K562 (cell line): ENCODE measurements at regions not wholly inside any gene's neighbourhood (a gene's known extent, or its start where the extent isn't known, plus 50 kb on each side); places are given as distances from the start of the nearest gene placed in this dataset.
A peak's percentile ranks its signal among the peaks of the same experiment; 100 is the strongest.

ENCODE experiments used
- ATAC-seq: fragments of 200-7000 bp; cut with Tn5 transposase; 3 replicates; pipeline ENCODE4 v1.9.1; 2020; ENCODE audit warnings: moderate library complexity
- BruUV-seq: library from RNA; stranded (reverse); fragments of 400-500 nt; replicated peaks from 2 replicates; lab custom pipeline; 2021; lab: Mats Ljungman, UMichigan
- CTCF ChIA-PET: fragments of 300-600 bp; formaldehyde crosslinking; extraction: SDS; loops from one replicate; lab custom pipeline; 2021; ENCODE audit warnings: low intra/inter-chr PET ratio; lab: Yijun Ruan, JAX
- POLR2A ChIA-PET: fragments of 300-600, 350-650 bp; sonication (Branson Sonifier 250); formaldehyde crosslinking; extraction: SDS; loops from one replicate; lab custom pipeline; 2021; ENCODE audit warnings: antibody characterized with exemption, inconsistent platforms; lab: Yijun Ruan, JAX
- DNase-seq, 4 experiments: peaks; one replicate each; pipeline versions ENCODE4 v3.0.0 to v3.0.0-alpha.2; 2011 to 2018; ENCODE audit warnings: low spot score in 3 of 4, mixed read lengths in 3 of 4; ENCODE audit errors: extremely low read depth in 1 of 4
- FAIRE-seq: peaks from 2 replicates; lab custom pipeline; 2011; peaks lifted over from hg19 to GRCh38; lab: Jason Lieb, UNC
- H2AFZ ChIP-seq: 2 replicates; pipeline ENCODE4 v1.6.0; 2011; ENCODE audit warnings: low read depth, low read length, control low read depth, inconsistent platforms
- H3K27ac ChIP-seq: fragments of 200-600 bp; 3 replicates; pipeline ENCODE4 v1.8.0; 2011; ENCODE audit warnings: low read depth, mild to moderate bottlenecking, control low read depth, inconsistent platforms, low read length, moderate library complexity, mixed read lengths; ENCODE audit errors: extremely low read depth
- H3K27me3 ChIP-seq, 2 experiments: fragments of 300-600 bp in 1 of 2; 2 replicates in 1 of 2; 3 replicates in 1 of 2; pipeline versions ENCODE4 v1.6.0 to v1.8.0; 2011; ENCODE audit warnings: inconsistent platforms in 2 of 2, low read length in 2 of 2, mild to moderate bottlenecking in 1 of 2, mixed read lengths in 1 of 2, moderate library complexity in 1 of 2; ENCODE audit not compliant: control insufficient read depth in 2 of 2, insufficient read depth in 2 of 2
- H3K36me3 ChIP-seq: fragments of 300-600 bp; 3 replicates; pipeline ENCODE4 v1.8.0; 2011; ENCODE audit warnings: mild to moderate bottlenecking, low read length, inconsistent platforms; ENCODE audit not compliant: control insufficient read depth, insufficient read depth
- H3K4me1 ChIP-seq, 2 experiments: fragments of 200-600 bp in 1 of 2; replicated peaks in 1 of 2; 2 replicates in 1 of 2; 3 replicates in 1 of 2; pipeline versions ENCODE4 v1.5.1 to v1.8.0; 2011; ENCODE audit warnings: inconsistent platforms in 2 of 2, low read length in 2 of 2, mild to moderate bottlenecking in 1 of 2, mixed read lengths in 1 of 2, moderate library complexity in 1 of 2; ENCODE audit not compliant: control insufficient read depth in 2 of 2, insufficient read depth in 2 of 2
- H3K4me2 ChIP-seq: 2 replicates; pipeline ENCODE4 v1.6.1; 2011; ENCODE audit warnings: low read length, control low read depth, inconsistent platforms, mixed read lengths; ENCODE audit not compliant: insufficient read depth
- H3K4me3 ChIP-seq: fragments of 200-600 bp; sonication (generic), shearing (Covaris generic); 2 replicates; pipeline ENCODE4 v1.5.1; 2016; ENCODE audit warnings: control low read depth, inconsistent platforms
- H3K79me2 ChIP-seq: fragments of 200-600 bp; 3 replicates; pipeline ENCODE4 v1.8.0; 2011; ENCODE audit warnings: low read length, inconsistent platforms; ENCODE audit not compliant: control insufficient read depth, insufficient read depth
- H3K9ac ChIP-seq, 2 experiments: 2 replicates each; pipeline versions ENCODE4 v1.6.0 to v1.6.1; 2011; ENCODE audit warnings: low read depth in 2 of 2, low read length in 2 of 2, control low read depth in 1 of 2, inconsistent platforms in 1 of 2, mild to moderate bottlenecking in 1 of 2, mixed read lengths in 1 of 2; ENCODE audit not compliant: insufficient read depth in 1 of 2
- H3K9me1 ChIP-seq: one replicate; pipeline ENCODE4 v1.6.0; 2011; ENCODE audit warnings: inconsistent platforms, mild to moderate bottlenecking, low read length, moderate library complexity; ENCODE audit not compliant: control insufficient read depth, insufficient read depth
- H3K9me3 ChIP-seq: replicated peaks from 2 replicates; pipeline ENCODE4 v1.5.1; 2011; ENCODE audit warnings: low read depth, low read length, inconsistent platforms; ENCODE audit not compliant: control insufficient read depth, insufficient read depth
- H4K20me1 ChIP-seq: replicated peaks from 2 replicates; pipeline ENCODE4 v1.6.1; 2011; ENCODE audit warnings: low read length, inconsistent platforms, mixed read lengths; ENCODE audit not compliant: control insufficient read depth, insufficient read depth
- HBP1 ChIP-seq: fragments of 450-650 bp; formaldehyde crosslinking; IDR thresholded peaks from 2 replicates; pipeline ENCODE4 v1.4.0; 2022; ENCODE audit warnings: missing genetic modification characterization
- NKRF ChIP-seq: fragments of 450-650 bp; IDR thresholded peaks from 2 replicates; pipeline ENCODE4 v1.6.1; 2016; ENCODE audit warnings: borderline replicate concordance
- OTX1 ChIP-seq: fragments of 450-650 bp; formaldehyde crosslinking; IDR thresholded peaks from 2 replicates; pipeline ENCODE4 v1.4.0; 2022; ENCODE audit warnings: mild to moderate bottlenecking
- PHB2 ChIP-seq: fragments of 450-650 bp; IDR thresholded peaks from 2 replicates; pipeline ENCODE4 v1.6.1; 2017; ENCODE audit warnings: low read depth
- TARDBP ChIP-seq: fragments of 450-650 bp; IDR thresholded peaks from 2 replicates; pipeline ENCODE4 v1.6.1; 2016
- ZC3H8 ChIP-seq: fragments of 450-650 bp; IDR thresholded peaks from 2 replicates; pipeline ENCODE4 v1.6.1; 2017
- WGBS: fragments of 100-300 bp; shearing (Covaris generic); methylation state at CpG from one replicate; pipeline ENCODE4 v1.1.6; 2016; ENCODE audit warnings: low coverage, mixed read lengths; ENCODE audit not compliant: insufficient coverage; ENCODE audit errors: missing lambda C conversion rate; 5-methylcytosine and 5-hydroxymethylcytosine counted together
- in situ Hi-C: fragments of 300-500 bp; cut with MboI; formaldehyde crosslinking; loops from 4 replicates; pipeline ENCODE4 v1.15.0; 2018; ENCODE audit warnings: inconsistent platforms, mixed read lengths
- intact Hi-C: fragments of 100-400 bp; cut with micrococcal nuclease; formaldehyde crosslinking; loops from 2 replicates; pipeline ENCODE4 v1.14.2; 2022

DNA sequence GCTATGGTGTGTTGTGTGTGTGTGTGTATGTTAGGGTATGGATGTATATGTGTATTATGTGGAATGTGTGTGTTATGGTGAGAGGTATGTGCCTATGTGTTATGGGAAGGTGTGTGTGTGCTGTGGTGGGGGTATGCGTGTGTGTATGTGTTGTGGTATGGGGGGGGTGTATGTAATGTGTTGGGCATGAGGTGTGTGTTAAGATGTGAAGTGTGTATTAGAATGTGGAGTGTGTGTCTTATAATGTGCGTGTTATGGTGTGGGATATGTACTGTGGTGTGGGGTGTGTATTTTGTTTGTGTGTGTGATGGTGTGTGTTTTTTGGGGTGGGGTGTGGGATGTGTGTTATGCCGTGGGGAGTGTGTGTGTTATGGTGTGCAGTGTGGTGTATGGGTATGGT, 242.5 kb downstream of the RHOU start:
- POLR2A ChIA-PET = interaction anchor here (0.6 to 1.2 kb wide), 2 partner anchors 12 to 14 kb away, joined by 3 to 4 read pairs; no protein-coding TSS in a partner anchor
- 0% methylated on average over 3 of the region's 3 CpGs for WGBS

More for the DNA sequence above, 242.5 kb downstream of the RHOU start:
- Histone ChIP-seq H3K4me3 (no peak overlapping the region), H3K27ac (no peak overlapping the region), H3K4me1 (no peaks in the 10 kb centered on the region), H2AFZ (no peak overlapping the region), H3K36me3 (no peaks in the 10 kb centered on the region), H3K79me2 (no peaks in the 10 kb centered on the region), H3K4me2 (no peak overlapping the region), H3K9ac (no peak overlapping the region), H4K20me1 (peaks cover 8% of the 10 kb centered on the region; the same call in 1 of the 2 replicates), H3K9me1 (no peaks in the 10 kb centered on the region), H3K27me3 (peaks cover 43 to 59% of the 10 kb centered on the region in 2 experiments), H3K9me3 (no peaks in the 10 kb centered on the region)
- no peak for DNase-seq
- CTCF ChIA-PET = no interaction called here
- no peak for FAIRE-seq
- intact Hi-C loops = no loop called here
- in situ Hi-C loops = no loop called here
- BruUV-seq = no TSS peak
- 0 out of 2 replicates have a peak, but pooled peaks have one; percentile 24 for TF ChIP-seq HBP1 (CRISPR knock-in tag)
- no peak for TF ChIP-seq ZC3H8
- TF ChIP-seq OTX1 (CRISPR knock-in tag) = peak; percentile 62; the same call in 1 of the 2 replicates
- TF ChIP-seq NKRF = no peak
- TF ChIP-seq TARDBP = no peak
- 0 out of 2 replicates have a peak, but pooled peaks have one; percentile 14 for TF ChIP-seq PHB2
- ATAC-seq = no peak
